ENCODE measurements at regions not wholly inside any gene's neighbourhood (a gene's known extent, or its start where the extent isn't known, plus 50 kb on each side); places are given as distances from the start of the nearest gene placed in this dataset.

DNA sequence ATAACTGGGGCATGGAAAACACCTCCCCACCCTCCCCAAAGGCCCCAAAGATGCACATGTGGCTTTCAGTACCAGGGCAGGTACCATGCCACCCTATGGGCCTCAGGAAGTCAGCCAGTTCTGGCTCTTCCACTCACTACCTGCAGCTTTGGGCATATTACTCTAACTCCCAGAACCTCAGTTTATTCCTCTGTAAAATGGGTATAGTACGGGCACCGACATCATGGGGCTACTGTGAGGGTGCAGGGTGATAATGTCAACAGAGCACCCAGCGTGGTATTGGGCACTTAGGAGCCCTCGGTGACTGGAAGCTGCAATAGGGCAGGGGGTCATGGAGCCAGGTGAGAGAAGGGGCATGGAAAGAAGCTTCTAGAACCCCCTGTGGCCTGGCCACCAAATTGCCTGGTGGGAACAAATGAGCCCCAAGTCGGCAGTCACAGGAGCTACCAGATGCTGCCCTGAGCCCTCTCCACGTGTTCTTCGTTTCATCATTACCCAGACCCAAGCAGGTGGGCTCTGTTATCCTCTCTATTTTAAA lies 512.1 kb downstream of the SHQ1 start:
- TF ChIP-seq EZH2 (IDR thresholded peaks at IDR 0.05; ENCODE audit: borderline replicate concordance, low read depth, low read length, poor library complexity, severe bottlenecking), result no peak
- TF ChIP-seq, protein P1, sequence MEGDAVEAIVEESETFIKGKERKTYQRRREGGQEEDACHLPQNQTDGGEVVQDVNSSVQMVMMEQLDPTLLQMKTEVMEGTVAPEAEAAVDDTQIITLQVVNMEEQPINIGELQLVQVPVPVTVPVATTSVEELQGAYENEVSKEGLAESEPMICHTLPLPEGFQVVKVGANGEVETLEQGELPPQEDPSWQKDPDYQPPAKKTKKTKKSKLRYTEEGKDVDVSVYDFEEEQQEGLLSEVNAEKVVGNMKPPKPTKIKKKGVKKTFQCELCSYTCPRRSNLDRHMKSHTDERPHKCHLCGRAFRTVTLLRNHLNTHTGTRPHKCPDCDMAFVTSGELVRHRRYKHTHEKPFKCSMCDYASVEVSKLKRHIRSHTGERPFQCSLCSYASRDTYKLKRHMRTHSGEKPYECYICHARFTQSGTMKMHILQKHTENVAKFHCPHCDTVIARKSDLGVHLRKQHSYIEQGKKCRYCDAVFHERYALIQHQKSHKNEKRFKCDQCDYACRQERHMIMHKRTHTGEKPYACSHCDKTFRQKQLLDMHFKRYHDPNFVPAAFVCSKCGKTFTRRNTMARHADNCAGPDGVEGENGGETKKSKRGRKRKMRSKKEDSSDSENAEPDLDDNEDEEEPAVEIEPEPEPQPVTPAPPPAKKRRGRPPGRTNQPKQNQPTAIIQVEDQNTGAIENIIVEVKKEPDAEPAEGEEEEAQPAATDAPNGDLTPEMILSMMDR (conservative IDR thresholded peaks at IDR 0.05; ENCODE audit: low read depth, low read length), result no peak
